Myocyte (in vitro differentiated cells): ENCODE measurements at regions not wholly inside any gene's neighbourhood (a gene's known extent, or its start where the extent isn't known, plus 50 kb on each side); places are given as distances from the start of the nearest gene placed in this dataset.
"Not testable (repeated sequence)": the region's sequence is repeated elsewhere in the genome, so short reads cannot be mapped to it uniquely, and the experiment has no call there.

Experiments used
- DNase-seq: peaks from one replicate; pipeline ENCODE4 v3.0.0-alpha.2; 2012; ENCODE audit warnings: low read depth

- no peak for DNase-seq
These were observed 563.2 kb downstream of the GBE1 start for GRCh38 chr3:81198216-81198615.

GRCh38 chr3:81197386-81197785 lies 564.1 kb downstream of the GBE1 start:
- no peak for DNase-seq

- DNase-seq: no peak
These were observed 566.0 kb downstream of the GBE1 start for GRCh38 chr3:81195478-81195877.

- no peak for DNase-seq
These were observed 575.0 kb downstream of the GBE1 start for GRCh38 chr3:81186412-81186811.

GRCh38 chr3:81182086-81182875 lies 579.2 kb downstream of the GBE1 start:
- not testable (repeated sequence) for DNase-seq

- no peak for DNase-seq
These were observed 587.9 kb downstream of the GBE1 start for GRCh38 chr3:81173514-81173913.

- no peak for DNase-seq
These were observed 591.1 kb downstream of the GBE1 start for GRCh38 chr3:81170298-81170697.

GRCh38 chr3:81164806-81165205 lies 596.6 kb downstream of the GBE1 start:
- no peak for DNase-seq

- no peak for DNase-seq
These were observed 599.6 kb downstream of the GBE1 start for GRCh38 chr3:81161851-81162250.

GRCh38 chr3:81161100-81161499 lies 600.3 kb downstream of the GBE1 start:
- DNase-seq: no peak

- no peak for DNase-seq
These were observed 606.8 kb downstream of the GBE1 start for GRCh38 chr3:81154611-81155143.

GRCh38 chr3:81152156-81152555 lies 609.3 kb downstream of the GBE1 start:
- DNase-seq: no peak

GRCh38 chr3:81132995-81133394 lies 628.5 kb downstream of the GBE1 start:
- no peak for DNase-seq

GRCh38 chr3:81105789-81106488 lies 655.5 kb downstream of the GBE1 start:
- no peak for DNase-seq

GRCh38 chr3:81105206-81105605 lies 656.2 kb downstream of the GBE1 start:
- no peak for DNase-seq

- no peak for DNase-seq
These were observed 663.6 kb downstream of the GBE1 start for GRCh38 chr3:81097889-81098288.

- DNase-seq: no peak
These were observed 665.5 kb downstream of the GBE1 start for GRCh38 chr3:81095956-81096355.

- DNase-seq: no peak
These were observed 666.5 kb downstream of the GBE1 start for GRCh38 chr3:81094986-81095385.

GRCh38 chr3:81087607-81088006 lies 673.8 kb downstream of the GBE1 start:
- no peak for DNase-seq

GRCh38 chr3:81086348-81086747 lies 675.1 kb downstream of the GBE1 start:
- DNase-seq: no peak

GRCh38 chr3:81080608-81081007 lies 680.8 kb downstream of the GBE1 start:
- DNase-seq: no peak

GRCh38 chr3:81072591-81072990 lies 688.9 kb downstream of the GBE1 start:
- no peak for DNase-seq

- no peak for DNase-seq
These were observed 692.9 kb downstream of the GBE1 start for GRCh38 chr3:81068546-81068945.
